H9 (cell line): ENCODE measurements at regions not wholly inside any gene's neighbourhood (a gene's known extent, or its start where the extent isn't known, plus 50 kb on each side); places are given as distances from the start of the nearest gene placed in this dataset.
"Not testable (repeated sequence)": the region's sequence is repeated elsewhere in the genome, so short reads cannot be mapped to it uniquely, and the experiment has no call there.

Source experiments
- DNase-seq: peaks from one replicate; pipeline ENCODE4 v3.0.0-alpha.2; 2017
- H2AFZ ChIP-seq: one replicate; pipeline ENCODE4 v1.6.1; 2013; ENCODE audit warnings: mild to moderate bottlenecking, low read length, control low read depth, moderate library complexity
- H2AK5ac ChIP-seq: 2 replicates; pipeline ENCODE4 v1.6.1; 2013; ENCODE audit warnings: low read length, control low read depth, mixed read lengths; ENCODE audit not compliant: insufficient read length
- H2BK120ac ChIP-seq: one replicate; pipeline ENCODE4 v1.6.1; 2013; ENCODE audit warnings: low read depth, mild to moderate bottlenecking, low read length, control low read depth, inconsistent platforms; ENCODE audit not compliant: poor library complexity, severe bottlenecking
- H2BK12ac ChIP-seq: 2 replicates; pipeline ENCODE4 v1.6.1; 2013; ENCODE audit warnings: low read length, control low read depth, mixed read lengths, low read depth; ENCODE audit not compliant: insufficient read length
- H2BK15ac ChIP-seq: 2 replicates; pipeline ENCODE4 v1.6.1; 2013; ENCODE audit warnings: low read depth, low read length, control low read depth
- H2BK20ac ChIP-seq: one replicate; pipeline ENCODE4 v1.6.1; 2013; ENCODE audit warnings: low read depth, mild to moderate bottlenecking, low read length, control low read depth, inconsistent platforms; ENCODE audit not compliant: poor library complexity, severe bottlenecking
- H2BK5ac ChIP-seq: 2 replicates; pipeline ENCODE4 v1.6.1; 2013; ENCODE audit warnings: low read length, control low read depth, mixed read lengths; ENCODE audit not compliant: insufficient read length
- H3K14ac ChIP-seq: 2 replicates; pipeline ENCODE4 v1.6.1; 2013; ENCODE audit warnings: low read length, control low read depth; ENCODE audit not compliant: insufficient read depth
- H3K18ac ChIP-seq: 2 replicates; pipeline ENCODE4 v1.6.1; 2013; ENCODE audit warnings: low read depth, mild to moderate bottlenecking, mixed read lengths, low read length, control low read depth; ENCODE audit not compliant: insufficient read length
- H3K23ac ChIP-seq: 2 replicates; pipeline ENCODE4 v1.6.1; 2013; ENCODE audit warnings: low read length, control low read depth, mixed read lengths, low read depth; ENCODE audit not compliant: insufficient read length
- H3K23me2 ChIP-seq: 2 replicates; pipeline ENCODE4 v1.6.1; 2013; ENCODE audit warnings: low read depth, mild to moderate bottlenecking, mixed read lengths, low read length, control low read depth; ENCODE audit not compliant: insufficient read length, poor library complexity, severe bottlenecking
- H3K27ac ChIP-seq: 2 replicates; pipeline ENCODE4 v1.5.1; 2013; ENCODE audit warnings: low read length, control low read depth, mixed read lengths, low read depth; ENCODE audit not compliant: insufficient read length
- H3K27me3 ChIP-seq: 2 replicates; pipeline ENCODE4 v1.6.1; 2013; ENCODE audit warnings: low read length, control low read depth, inconsistent platforms; ENCODE audit not compliant: insufficient read depth
- H3K4ac ChIP-seq: 2 replicates; pipeline ENCODE4 v1.6.1; 2013; ENCODE audit warnings: low read depth, mild to moderate bottlenecking, control low read depth, inconsistent platforms, low read length, moderate library complexity
- H3K4me1 ChIP-seq: 2 replicates; pipeline ENCODE4 v1.6.1; 2013; ENCODE audit warnings: low read length, control low read depth, inconsistent platforms; ENCODE audit not compliant: insufficient read depth
- H3K4me2 ChIP-seq: 2 replicates; pipeline ENCODE4 v1.6.1; 2013; ENCODE audit warnings: low read length, control low read depth, mixed read lengths; ENCODE audit not compliant: insufficient read length, insufficient read depth
- H3K56ac ChIP-seq: 2 replicates; pipeline ENCODE4 v1.6.1; 2013; ENCODE audit warnings: low read depth, mild to moderate bottlenecking, mixed read lengths, low read length, control low read depth; ENCODE audit not compliant: insufficient read length
- H3K79me1 ChIP-seq: 2 replicates; pipeline ENCODE4 v1.6.1; 2013; ENCODE audit warnings: low read depth, mild to moderate bottlenecking, moderate library complexity, low read length, control low read depth, inconsistent platforms; ENCODE audit not compliant: insufficient read depth, poor library complexity, severe bottlenecking
- H3K79me2 ChIP-seq: 2 replicates; pipeline ENCODE4 v1.6.1; 2013; ENCODE audit warnings: low read length, control low read depth, inconsistent platforms; ENCODE audit not compliant: insufficient read depth
- H3K9ac ChIP-seq: 2 replicates; pipeline ENCODE4 v1.6.1; 2013; ENCODE audit warnings: low read length, control low read depth, mixed read lengths; ENCODE audit not compliant: insufficient read length; ENCODE audit errors: extremely low read depth
- H3K9me3 ChIP-seq: one replicate; pipeline ENCODE4 v1.6.1; 2013; ENCODE audit warnings: low read depth, low read length, inconsistent platforms; ENCODE audit not compliant: control insufficient read depth
- H3T11ph ChIP-seq: one replicate; pipeline ENCODE4 v1.6.1; 2013; ENCODE audit warnings: mild to moderate bottlenecking, low read length, control low read depth, inconsistent platforms
- H4K20me1 ChIP-seq: one replicate; pipeline ENCODE4 v1.6.1; 2013; ENCODE audit not compliant: control insufficient read depth, insufficient read length, insufficient read depth
- H4K5ac ChIP-seq: 2 replicates; pipeline ENCODE4 v1.6.1; 2013; ENCODE audit warnings: low read depth, mild to moderate bottlenecking, mixed read lengths, low read length, control low read depth; ENCODE audit not compliant: insufficient read length
- H4K8ac ChIP-seq: replicated peaks from 2 replicates; pipeline ENCODE4 v1.6.1; 2013; ENCODE audit warnings: low read length, control low read depth, mixed read lengths, low read depth; ENCODE audit not compliant: insufficient read length
- H4K91ac ChIP-seq: 2 replicates; pipeline ENCODE4 v1.6.1; 2013; ENCODE audit warnings: low read depth, mild to moderate bottlenecking, moderate library complexity, mixed read lengths, low read length, control low read depth; ENCODE audit not compliant: insufficient read length
- H3K27ac Mint-ChIP-seq, 3 experiments: 2 replicates in 2 of 3; 3 replicates in 1 of 3; pipeline ENCODE4 v1.8.0; 2020 to 2021; ENCODE audit warnings: mixed read lengths in 3 of 3, mild to moderate bottlenecking in 1 of 3, moderate library complexity in 1 of 3
- H3K27me3 Mint-ChIP-seq: 2 replicates; pipeline ENCODE4 v1.8.0; 2021; ENCODE audit warnings: low read depth, mild to moderate bottlenecking, moderate library complexity, mixed read lengths
- H3K36me3 Mint-ChIP-seq, 3 experiments: 2 replicates in 2 of 3; 3 replicates in 1 of 3; pipeline ENCODE4 v1.8.0; 2020 to 2021; ENCODE audit warnings: low read depth in 3 of 3, mixed read lengths in 3 of 3; ENCODE audit not compliant: insufficient read depth in 1 of 3
- H3K4me1 Mint-ChIP-seq, 2 experiments: 2 replicates each; pipeline ENCODE4 v1.8.0; 2020; ENCODE audit warnings: mixed read lengths in 2 of 2
- H3K4me3 Mint-ChIP-seq, 2 experiments: 2 replicates in 1 of 2; 3 replicates in 1 of 2; pipeline ENCODE4 v1.8.0; 2020 to 2021; ENCODE audit warnings: mild to moderate bottlenecking in 2 of 2, mixed read lengths in 2 of 2, moderate library complexity in 1 of 2
- H3K9me3 Mint-ChIP-seq, 2 experiments: 2 replicates in 1 of 2; 3 replicates in 1 of 2; pipeline ENCODE4 v1.8.0; 2020; ENCODE audit warnings: mild to moderate bottlenecking in 2 of 2, mixed read lengths in 2 of 2, moderate library complexity in 1 of 2
- WGBS: extraction: QIAGEN DNeasy Blood & Tissue Kit; methylation state at CpG from one replicate; pipeline ENCODE4 v1.1.7; 2013; ENCODE audit warnings: missing lambda C conversion rate, low lambda C conversion rate, mixed read lengths; ENCODE audit not compliant: insufficient read length; ENCODE audit errors: extremely low coverage; 5-methylcytosine and 5-hydroxymethylcytosine counted together
- TF ChIP-seq, protein P1 (sequence below): fragments of 200-600 bp; sonication (generic); conservative IDR thresholded peaks from 3 replicates; pipeline ENCODE4 v1.8.0; 2021; ENCODE audit warnings: antibody characterized with exemption, mild to moderate bottlenecking

DNA sequence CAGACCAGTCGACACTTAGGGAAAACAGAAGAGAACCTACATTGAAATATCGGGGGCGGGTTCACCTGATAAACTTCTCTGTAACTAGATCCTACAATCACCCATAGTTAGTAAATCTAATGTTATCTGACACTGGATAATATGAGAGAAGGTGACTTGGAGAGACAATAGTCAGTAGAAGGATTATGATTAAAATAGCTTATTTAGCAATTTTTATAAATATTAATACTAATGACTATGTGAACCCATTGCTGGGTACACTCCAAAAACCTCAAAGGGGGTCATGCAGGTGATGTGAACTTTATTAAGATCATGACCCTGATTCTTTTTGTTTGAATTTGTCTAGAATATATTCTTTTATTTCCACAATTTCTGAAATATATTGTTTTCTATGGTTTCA, 164.1 kb upstream of the CCNH start:
- no peak overlapping the region for H3K18ac ChIP-seq
- H3K9me3 ChIP-seq = no peaks in the 10 kb centered on the region
- no peak overlapping the region for H3K4ac ChIP-seq
- H3T11ph ChIP-seq = no peak overlapping the region
- no peak overlapping the region for H2BK5ac ChIP-seq
- H2BK15ac ChIP-seq = no peak overlapping the region
- no peak overlapping the region for H2AK5ac ChIP-seq
- H3K27me3 Mint-ChIP-seq = no peaks in the 10 kb centered on the region
- no peak overlapping the region for H3K4me2 ChIP-seq
- no peaks in the 10 kb centered on the region for H3K9me3 Mint-ChIP-seq
- H2BK120ac ChIP-seq = no peak overlapping the region
- no peak overlapping the region for H4K91ac ChIP-seq
- H2BK12ac ChIP-seq = no peak overlapping the region
- no peaks in the 10 kb centered on the region for H4K20me1 ChIP-seq
- no peaks in the 10 kb centered on the region for H3K27me3 ChIP-seq
- no peaks in the 10 kb centered on the region for H3K23me2 ChIP-seq
- DNase-seq = no peak
- WGBS = no CpG with 5 or more reads among the region's 3 CpGs
- H3K23ac ChIP-seq = no peak overlapping the region
- no peaks in the 10 kb centered on the region for H3K79me1 ChIP-seq
- H3K56ac ChIP-seq = no peak overlapping the region
- no peak overlapping the region for H3K9ac ChIP-seq
- H3K4me3 Mint-ChIP-seq = no peak overlapping the region
- no peak overlapping the region for H3K14ac ChIP-seq
- H3K4me1 ChIP-seq = no peaks in the 10 kb centered on the region
- no peaks in the 10 kb centered on the region for H3K36me3 Mint-ChIP-seq
- no peak overlapping the region for H2AFZ ChIP-seq
- H4K5ac ChIP-seq = no peak overlapping the region
- H3K27ac Mint-ChIP-seq = peak overlapping the region; percentile 61 to 88 (median 85); a peak in 3 of 7 replicates
- peaks cover 14 to 18% of the 10 kb centered on the region in 2 experiments for H3K4me1 Mint-ChIP-seq
- TF ChIP-seq, protein P1, sequence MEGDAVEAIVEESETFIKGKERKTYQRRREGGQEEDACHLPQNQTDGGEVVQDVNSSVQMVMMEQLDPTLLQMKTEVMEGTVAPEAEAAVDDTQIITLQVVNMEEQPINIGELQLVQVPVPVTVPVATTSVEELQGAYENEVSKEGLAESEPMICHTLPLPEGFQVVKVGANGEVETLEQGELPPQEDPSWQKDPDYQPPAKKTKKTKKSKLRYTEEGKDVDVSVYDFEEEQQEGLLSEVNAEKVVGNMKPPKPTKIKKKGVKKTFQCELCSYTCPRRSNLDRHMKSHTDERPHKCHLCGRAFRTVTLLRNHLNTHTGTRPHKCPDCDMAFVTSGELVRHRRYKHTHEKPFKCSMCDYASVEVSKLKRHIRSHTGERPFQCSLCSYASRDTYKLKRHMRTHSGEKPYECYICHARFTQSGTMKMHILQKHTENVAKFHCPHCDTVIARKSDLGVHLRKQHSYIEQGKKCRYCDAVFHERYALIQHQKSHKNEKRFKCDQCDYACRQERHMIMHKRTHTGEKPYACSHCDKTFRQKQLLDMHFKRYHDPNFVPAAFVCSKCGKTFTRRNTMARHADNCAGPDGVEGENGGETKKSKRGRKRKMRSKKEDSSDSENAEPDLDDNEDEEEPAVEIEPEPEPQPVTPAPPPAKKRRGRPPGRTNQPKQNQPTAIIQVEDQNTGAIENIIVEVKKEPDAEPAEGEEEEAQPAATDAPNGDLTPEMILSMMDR = no peak
- H2BK20ac ChIP-seq = no peak overlapping the region
- no peak overlapping the region for H3K27ac ChIP-seq
- H4K8ac ChIP-seq = no peak overlapping the region
- no peaks in the 10 kb centered on the region for H3K79me2 ChIP-seq

DNA sequence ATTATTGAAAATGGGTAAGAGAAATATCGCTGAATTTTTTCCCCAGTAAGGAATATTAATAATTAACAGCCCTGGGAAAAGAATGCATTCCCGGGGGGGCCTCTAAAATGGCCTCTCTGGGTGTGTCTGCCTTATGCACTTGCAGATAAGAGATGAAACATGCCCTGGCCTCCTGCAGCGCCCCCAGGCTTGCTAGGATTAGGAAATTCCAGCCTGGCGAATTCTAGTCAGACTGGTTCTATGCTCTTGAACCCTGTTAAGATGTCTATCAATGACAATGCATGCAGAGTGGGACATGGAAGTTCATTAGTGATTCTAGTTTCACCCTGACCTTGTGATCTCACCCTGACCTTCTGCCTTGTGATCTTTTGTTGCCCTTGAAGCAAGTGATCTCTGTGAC, 163.6 kb upstream of the CCNH start:
- H4K91ac ChIP-seq = not testable (repeated sequence)

More for the DNA sequence above, 163.6 kb upstream of the CCNH start:
- H3K4me3 Mint-ChIP-seq, H3K18ac ChIP-seq, H3K56ac ChIP-seq, H2BK5ac ChIP-seq, H3K4ac ChIP-seq, H3K4me2 ChIP-seq, H3K79me1 ChIP-seq, H4K5ac ChIP-seq, H3K4me1 ChIP-seq, H3K36me3 Mint-ChIP-seq, H4K8ac ChIP-seq, H3K14ac ChIP-seq, H2BK15ac ChIP-seq, H4K20me1 ChIP-seq, H3K9me3 Mint-ChIP-seq, H2BK12ac ChIP-seq, H2AFZ ChIP-seq, H2BK120ac ChIP-seq, H2BK20ac ChIP-seq, H3K27me3 ChIP-seq, H3K9me3 ChIP-seq, H3K9ac ChIP-seq, H3K27me3 Mint-ChIP-seq, H3K23ac ChIP-seq, H2AK5ac ChIP-seq, H3K27ac ChIP-seq, H3K23me2 ChIP-seq, H3K79me2 ChIP-seq, H3T11ph ChIP-seq: not testable (repeated sequence)
- peaks cover 14 to 18% of the 10 kb centered on the region in 2 experiments for H3K4me1 Mint-ChIP-seq
- WGBS = no CpG with 5 or more reads among the region's 4 CpGs
- DNase-seq = peak; percentile 41
- peak overlapping the region; percentile 61 to 88 (median 85); a peak in 4 of 7 replicates for H3K27ac Mint-ChIP-seq
